MM.1S (cell line): ENCODE measurements at regions not wholly inside any gene's neighbourhood (a gene's known extent, or its start where the extent isn't known, plus 50 kb on each side); places are given as distances from the start of the nearest gene placed in this dataset.

Source experiments
- DNase-seq: peaks from one replicate; pipeline ENCODE4 v3.0.0-alpha.2; 2015
- H2AFZ ChIP-seq: fragments of 300-600 bp; sonication (generic); 2 replicates; pipeline ENCODE4 v1.6.0; 2016; ENCODE audit warnings: antibody characterized with exemption, low read length
- H3F3A ChIP-seq: fragments of 300-600 bp; sonication (generic); 2 replicates; pipeline ENCODE4 v1.6.1; 2016; ENCODE audit warnings: mild to moderate bottlenecking, antibody characterized with exemption, low read length, moderate library complexity, mixed read lengths; ENCODE audit not compliant: insufficient read depth
- H3K27ac ChIP-seq: fragments of 300-600 bp; sonication (generic); 2 replicates; pipeline ENCODE4 v1.5.1; 2016; ENCODE audit warnings: mild to moderate bottlenecking, low read length
- H3K27me3 ChIP-seq: fragments of 300-600 bp; sonication (generic); replicated peaks from 2 replicates; pipeline ENCODE4 v1.6.0; 2016; ENCODE audit warnings: low read length; ENCODE audit not compliant: insufficient read depth
- H3K36me3 ChIP-seq: fragments of 300-600 bp; sonication (generic); replicated peaks from 2 replicates; pipeline ENCODE4 v1.6.1; 2016; ENCODE audit warnings: mild to moderate bottlenecking, low read length, mixed read lengths; ENCODE audit not compliant: insufficient read depth
- H3K4me1 ChIP-seq: fragments of 300-600 bp; sonication (generic); 2 replicates; pipeline ENCODE4 v1.6.1; 2016; ENCODE audit warnings: low read length, mixed read lengths
- H3K4me2 ChIP-seq: fragments of 300-600 bp; sonication (generic); 2 replicates; pipeline ENCODE4 v1.6.0; 2016; ENCODE audit warnings: low read depth, low read length
- H3K4me3 ChIP-seq: fragments of 300-600 bp; sonication (generic); 2 replicates; pipeline ENCODE4 v1.5.1; 2016; ENCODE audit warnings: low read length, mixed read lengths
- H3K79me2 ChIP-seq: fragments of 300-600 bp; sonication (generic); 2 replicates; pipeline ENCODE4 v1.6.1; 2016; ENCODE audit warnings: mixed run types, low read length, mixed read lengths
- H3K9ac ChIP-seq: fragments of 300-600 bp; sonication (generic); 2 replicates; pipeline ENCODE4 v1.6.1; 2016; ENCODE audit warnings: low read length, mixed read lengths
- H3K9me2 ChIP-seq: fragments of 300-600 bp; sonication (generic); replicated peaks from 2 replicates; pipeline ENCODE4 v1.6.1; 2016; ENCODE audit warnings: mild to moderate bottlenecking, low read length, mixed read lengths; ENCODE audit not compliant: insufficient read depth
- H3K9me3 ChIP-seq: fragments of 300-600 bp; sonication (generic); replicated peaks from 2 replicates; pipeline ENCODE4 v1.6.1; 2016; ENCODE audit warnings: mild to moderate bottlenecking, low read length, mixed read lengths; ENCODE audit not compliant: insufficient read depth
- H4K20me1 ChIP-seq: fragments of 300-600 bp; sonication (generic); 2 replicates; pipeline ENCODE4 v1.6.1; 2016; ENCODE audit warnings: mild to moderate bottlenecking, low read length, moderate library complexity, mixed read lengths; ENCODE audit not compliant: insufficient read depth
- EZH2 ChIP-seq: fragments of 300-600 bp; sonication (generic); optimal IDR thresholded peaks from 2 replicates; pipeline ENCODE3; 2017; ENCODE audit warnings: low read depth, mild to moderate bottlenecking, antibody characterized with exemption, low read length, mixed read lengths
- EZH2phosphoT487 ChIP-seq: fragments of 300-600 bp; sonication (generic); IDR thresholded peaks from 2 replicates; pipeline ENCODE4 v1.6.1; 2018; ENCODE audit warnings: antibody characterized with exemption, low read length
- TF ChIP-seq, protein P1 (sequence below): fragments of 300-600 bp; sonication (generic); IDR thresholded peaks from 2 replicates; pipeline ENCODE4 v1.5.1; 2016; ENCODE audit warnings: antibody characterized with exemption, low read length, mixed read lengths

DNA sequence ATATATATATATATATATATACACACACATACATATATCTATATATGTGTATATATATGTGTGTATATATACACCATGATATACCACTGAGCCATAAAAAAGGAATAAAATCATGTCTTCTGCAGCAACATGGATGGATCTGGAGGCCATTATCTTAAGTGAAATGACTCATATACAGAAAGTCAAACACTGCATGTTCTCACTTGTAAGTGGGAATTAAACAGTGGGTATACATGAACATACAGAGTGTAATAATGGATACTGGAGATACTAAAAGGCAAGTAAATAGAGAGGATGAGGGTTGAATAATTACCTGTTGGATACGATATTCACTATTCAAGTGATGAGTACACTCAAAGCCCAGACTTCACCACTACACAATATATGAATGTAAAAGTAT, 332.6 kb downstream of the SLITRK1 start:
- TF ChIP-seq EZH2 (no peak), EZH2phosphoT487 (no peak)
- TF ChIP-seq, protein P1, sequence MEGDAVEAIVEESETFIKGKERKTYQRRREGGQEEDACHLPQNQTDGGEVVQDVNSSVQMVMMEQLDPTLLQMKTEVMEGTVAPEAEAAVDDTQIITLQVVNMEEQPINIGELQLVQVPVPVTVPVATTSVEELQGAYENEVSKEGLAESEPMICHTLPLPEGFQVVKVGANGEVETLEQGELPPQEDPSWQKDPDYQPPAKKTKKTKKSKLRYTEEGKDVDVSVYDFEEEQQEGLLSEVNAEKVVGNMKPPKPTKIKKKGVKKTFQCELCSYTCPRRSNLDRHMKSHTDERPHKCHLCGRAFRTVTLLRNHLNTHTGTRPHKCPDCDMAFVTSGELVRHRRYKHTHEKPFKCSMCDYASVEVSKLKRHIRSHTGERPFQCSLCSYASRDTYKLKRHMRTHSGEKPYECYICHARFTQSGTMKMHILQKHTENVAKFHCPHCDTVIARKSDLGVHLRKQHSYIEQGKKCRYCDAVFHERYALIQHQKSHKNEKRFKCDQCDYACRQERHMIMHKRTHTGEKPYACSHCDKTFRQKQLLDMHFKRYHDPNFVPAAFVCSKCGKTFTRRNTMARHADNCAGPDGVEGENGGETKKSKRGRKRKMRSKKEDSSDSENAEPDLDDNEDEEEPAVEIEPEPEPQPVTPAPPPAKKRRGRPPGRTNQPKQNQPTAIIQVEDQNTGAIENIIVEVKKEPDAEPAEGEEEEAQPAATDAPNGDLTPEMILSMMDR: no peak

DNA sequence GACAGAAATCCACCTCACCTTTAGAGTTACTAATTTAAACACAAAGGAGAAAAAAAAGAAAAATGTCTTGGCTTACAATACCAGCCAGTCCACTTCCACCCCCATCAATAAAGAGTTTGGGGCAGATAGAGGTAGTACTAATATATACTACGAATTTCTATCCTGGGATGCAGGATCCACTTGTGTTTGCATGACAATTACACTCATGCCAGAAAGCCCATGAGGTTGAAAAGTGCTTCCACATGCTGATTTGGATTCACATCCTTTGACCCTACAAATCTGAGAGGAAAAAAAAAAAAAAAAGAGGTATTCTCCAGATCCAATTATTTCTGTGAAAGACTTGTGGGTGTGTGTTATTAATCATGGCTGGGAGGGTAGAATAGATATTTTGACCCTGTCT, 335.2 kb downstream of the SLITRK1 start:
- no peaks in the 10 kb centered on the region for H3K79me2 ChIP-seq
- no peaks in the 10 kb centered on the region for H3K36me3 ChIP-seq
- no peaks in the 10 kb centered on the region for H3K27me3 ChIP-seq
- H3K4me2 ChIP-seq: no peak overlapping the region
- H3F3A ChIP-seq: no peaks in the 10 kb centered on the region
- H3K4me1 ChIP-seq: no peaks in the 10 kb centered on the region
- H3K9me2 ChIP-seq: no peaks in the 10 kb centered on the region
- no peaks in the 10 kb centered on the region for H4K20me1 ChIP-seq
- no peak for DNase-seq
- TF ChIP-seq EZH2phosphoT487 (no peak), EZH2 (no peak)
- TF ChIP-seq, protein P1: no peak
- H2AFZ ChIP-seq: no peak overlapping the region
- no peak overlapping the region for H3K4me3 ChIP-seq
- H3K9ac ChIP-seq: no peak overlapping the region
- H3K9me3 ChIP-seq: no peaks in the 10 kb centered on the region
- H3K27ac ChIP-seq: no peak overlapping the region

More for the DNA sequence above, 332.6 kb downstream of the SLITRK1 start:
- Histone ChIP-seq H3K27me3 (no peaks in the 10 kb centered on the region), H3K4me2 (no peak overlapping the region), H2AFZ (no peak overlapping the region), H4K20me1 (no peaks in the 10 kb centered on the region), H3F3A (no peaks in the 10 kb centered on the region), H3K27ac (no peak overlapping the region), H3K9me3 (no peaks in the 10 kb centered on the region), H3K9me2 (no peaks in the 10 kb centered on the region), H3K9ac (no peak overlapping the region), H3K4me3 (no peak overlapping the region), H3K79me2 (no peaks in the 10 kb centered on the region), H3K4me1 (no peaks in the 10 kb centered on the region), H3K36me3 (no peaks in the 10 kb centered on the region)
- no peak for DNase-seq

DNA sequence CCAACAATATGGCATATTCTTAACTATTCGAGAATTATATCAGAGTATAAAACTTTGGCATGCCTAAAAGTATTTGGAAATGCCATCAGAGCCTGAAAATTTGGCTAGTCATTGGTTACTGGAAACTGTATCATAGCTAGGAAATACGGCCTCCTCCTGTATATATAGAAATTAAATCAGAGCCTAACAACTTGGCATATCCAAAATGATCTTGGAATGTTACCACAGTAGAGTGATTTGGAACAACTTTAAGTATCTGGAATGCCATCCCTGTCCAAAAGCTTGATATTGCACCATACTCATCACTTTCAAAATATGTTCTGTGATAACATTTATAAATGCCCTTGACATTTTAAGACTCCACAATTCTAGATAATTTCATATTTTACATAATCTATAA, 335.8 kb downstream of the SLITRK1 start:
- Histone ChIP-seq H3K9me3 (no peaks in the 10 kb centered on the region), H3K27ac (no peak overlapping the region), H4K20me1 (no peaks in the 10 kb centered on the region), H3K36me3 (no peaks in the 10 kb centered on the region), H3K9me2 (no peaks in the 10 kb centered on the region), H3K4me2 (no peak overlapping the region), H3K4me3 (no peak overlapping the region), H3K27me3 (no peaks in the 10 kb centered on the region), H3F3A (no peaks in the 10 kb centered on the region), H2AFZ (no peak overlapping the region), H3K4me1 (no peaks in the 10 kb centered on the region), H3K79me2 (no peaks in the 10 kb centered on the region), H3K9ac (no peak overlapping the region)
- no peak for DNase-seq
- TF ChIP-seq EZH2phosphoT487 (no peak), EZH2 (no peak)
- TF ChIP-seq, protein P1: no peak
